GM23248 (cell line): ENCODE measurements at regions not wholly inside any gene's neighbourhood (a gene's known extent, or its start where the extent isn't known, plus 50 kb on each side); places are given as distances from the start of the nearest gene placed in this dataset.

ENCODE experiments used
- EZH2 ChIP-seq: fragments of 200-600 bp; sonication (generic); IDR thresholded peaks from 2 replicates; pipeline ENCODE4 v1.6.1; 2018; ENCODE audit warnings: antibody characterized with exemption, mild to moderate bottlenecking; ENCODE audit not compliant: insufficient read depth, poor library complexity, severe bottlenecking
- EZH2phosphoT487 ChIP-seq: fragments of 200-600 bp; sonication (generic); IDR thresholded peaks from 2 replicates; pipeline ENCODE4 v1.6.1; 2018; ENCODE audit warnings: antibody characterized with exemption, moderate library complexity, mild to moderate bottlenecking, low read depth; ENCODE audit not compliant: insufficient read depth

DNA sequence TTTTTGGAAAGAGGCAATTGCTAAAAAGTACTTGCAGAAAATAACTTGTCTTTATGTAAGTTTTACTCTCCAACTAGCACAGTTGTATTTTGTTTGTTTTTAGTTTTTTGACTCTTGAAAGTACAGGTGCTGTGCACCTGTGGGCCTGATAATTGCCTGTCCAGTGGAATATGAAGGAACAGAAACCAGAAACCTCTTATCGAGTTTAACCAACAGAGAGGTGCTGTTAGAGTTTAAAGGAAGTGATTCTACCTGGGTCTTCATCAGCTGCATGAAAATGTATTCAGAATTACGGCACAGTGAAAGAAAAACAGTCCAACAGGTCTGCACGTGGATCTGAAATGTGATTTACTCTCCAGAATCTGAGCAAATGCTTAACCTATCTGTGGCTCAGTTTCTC is 326.6 kb upstream of the POM121L12 start:
- no peak for TF ChIP-seq EZH2
- no peak for TF ChIP-seq EZH2phosphoT487
